ENCODE measurements at regions not wholly inside any gene's neighbourhood (a gene's known extent, or its start where the extent isn't known, plus 50 kb on each side); places are given as distances from the start of the nearest gene placed in this dataset.

GRCh38 chr10:54909165-54909564 lies 108.1 kb upstream of the PCDH15 start:
- no peak for DNase-seq

- DNase-seq, result no peak
Observed at GRCh38 chr10:54908019-54908418, 107.0 kb upstream of the PCDH15 start.

- DNase-seq, result no peak
Observed at GRCh38 chr10:54906940-54907339, 105.9 kb upstream of the PCDH15 start.

GRCh38 chr10:54905578-54906192 lies 104.7 kb upstream of the PCDH15 start:
- no peak for DNase-seq

GRCh38 chr10:54904833-54905232 lies 103.8 kb upstream of the PCDH15 start:
- no peak for DNase-seq

GRCh38 chr10:54903745-54904144 lies 102.7 kb upstream of the PCDH15 start:
- DNase-seq, result no peak

GRCh38 chr10:54900584-54900983 lies 99.6 kb upstream of the PCDH15 start:
- no peak for DNase-seq

- DNase-seq, result no peak
Observed at GRCh38 chr10:54880996-54881395, 80.0 kb upstream of the PCDH15 start.

- no peak for DNase-seq
Observed at GRCh38 chr10:54869022-54869421, 68.0 kb upstream of the PCDH15 start.

GRCh38 chr10:54866666-54867065 lies 65.6 kb upstream of the PCDH15 start:
- no peak for DNase-seq

GRCh38 chr10:54854843-54855242 lies 53.8 kb upstream of the PCDH15 start:
- DNase-seq, result no peak

GRCh38 chr10:54854389-54854788 lies 53.4 kb upstream of the PCDH15 start:
- no peak for DNase-seq

- DNase-seq, result no peak
Observed at GRCh38 chr10:54853883-54854282, 52.9 kb upstream of the PCDH15 start.

Measured in DMS79 treated with DMSO at 0.1 percent for 48 hours (cell line).